Spleen (tissue), 11 donors: ENCODE measurements at regions not wholly inside any gene's neighbourhood (a gene's known extent, or its start where the extent isn't known, plus 50 kb on each side); places are given as distances from the start of the nearest gene placed in this dataset.

ENCODE experiments used
- DNase-seq: peaks from one replicate; pipeline ENCODE4 v3.0.0-alpha.2; 2020
- H3K27ac ChIP-seq, 8 donors: fragments of 200-600 bp; sonication (generic) in 7 of 8; 1 replicate in 4 of 8; 2 replicates in 4 of 8; pipeline versions ENCODE4 v1.5.0 to v1.8.0; 2016 to 2021; ENCODE audit warnings: inconsistent platforms in 4 of 8, mild to moderate bottlenecking in 4 of 8, moderate library complexity in 1 of 8
- H3K27me3 ChIP-seq, 7 donors: fragments of 200-600 bp; sonication (generic) in 6 of 7; replicated peaks in 1 of 7; 1 replicate in 4 of 7; 2 replicates in 3 of 7; pipeline versions ENCODE4 v1.5.0 to v1.8.0; 2016 to 2021; ENCODE audit warnings: inconsistent platforms in 3 of 7, mild to moderate bottlenecking in 1 of 7
- H3K36me3 ChIP-seq, 6 donors: fragments of 200-600 bp; sonication (generic) in 5 of 6; 1 replicate in 4 of 6; 2 replicates in 2 of 6; pipeline versions ENCODE4 v1.5.0 to v1.8.0; 2016 to 2021; ENCODE audit warnings: inconsistent platforms in 2 of 6
- H3K4me1 ChIP-seq, 6 donors: fragments of 200-600 bp; sonication (generic) in 5 of 6; 1 replicate in 3 of 6; 2 replicates in 3 of 6; pipeline versions ENCODE4 v1.5.0 to v1.8.0; 2016 to 2021; ENCODE audit warnings: inconsistent platforms in 3 of 6
- H3K4me3 ChIP-seq, 8 donors: fragments of 200-600 bp; sonication (generic) in 7 of 8; 1 replicate in 4 of 8; 2 replicates in 4 of 8; pipeline versions ENCODE4 v1.5.0 to v1.8.0; 2016 to 2021; ENCODE audit warnings: inconsistent platforms in 4 of 8, mild to moderate bottlenecking in 4 of 8, moderate library complexity in 2 of 8
- H3K9me3 ChIP-seq, 8 donors: fragments of 200-600 bp; sonication (generic) in 7 of 8; 1 replicate in 4 of 8; 2 replicates in 4 of 8; pipeline versions ENCODE4 v1.5.0 to v1.8.0; 2016 to 2021; ENCODE audit warnings: inconsistent platforms in 4 of 8
- CTCF ChIP-seq, 11 experiments: fragments of 200-600 bp in 7 of 11; fragments of 450-650 bp in 4 of 11; sonication (generic) in 4 of 11; IDR thresholded peaks in 8 of 11; conservative IDR thresholded peaks in 3 of 11; 1 replicate in 7 of 11; 2 replicates in 4 of 11; pipeline versions ENCODE4 v1.4.0 to v1.8.0; 2016 to 2021; ENCODE audit warnings: antibody characterized with exemption in 11 of 11, inconsistent platforms in 4 of 11, mild to moderate bottlenecking in 1 of 11
- POLR2A ChIP-seq, 3 donors: fragments of 450-650 bp; IDR thresholded peaks; one replicate each; pipeline ENCODE4 v1.5.1; 2017; ENCODE audit warnings: antibody characterized with exemption in 3 of 3, mild to moderate bottlenecking in 1 of 3
- POLR2AphosphoS5 ChIP-seq, 3 donors: sonication (generic); formaldehyde crosslinking; IDR thresholded peaks; one replicate each; pipeline ENCODE4 v1.5.1; 2017; ENCODE audit warnings: antibody characterized with exemption in 3 of 3
- WGBS, 5 donors: extraction: QIAGEN DNeasy Blood & Tissue Kit in 3 of 5; methylation state at CpG; one replicate each; pipeline versions ENCODE4 v1.1.5 to v1.1.7; 2013 to 2018; 5-methylcytosine and 5-hydroxymethylcytosine counted together
- intact Hi-C: fragments of 100-400 bp; cut with DNase I; formaldehyde crosslinking; loops from one replicate; pipeline ENCODE4 v1.15.0; 2023; ENCODE audit warnings: low total_unique reads
- donor health status: healthy with polysubstance abuse.
- donor health status: DM: no; HTN: no; CAD: no; lungs with moderate emphysema.
- donor health status: DM: no; HTN: no; CAD: no.
- donor health status: Bipolar disorder and iron deficiency.
- donor health status: healthy.
- donor health status: DM: no; HTN: no; CAD: no.
- donor health status: DM: yes; HTN: yes; CAD: no.

DNA sequence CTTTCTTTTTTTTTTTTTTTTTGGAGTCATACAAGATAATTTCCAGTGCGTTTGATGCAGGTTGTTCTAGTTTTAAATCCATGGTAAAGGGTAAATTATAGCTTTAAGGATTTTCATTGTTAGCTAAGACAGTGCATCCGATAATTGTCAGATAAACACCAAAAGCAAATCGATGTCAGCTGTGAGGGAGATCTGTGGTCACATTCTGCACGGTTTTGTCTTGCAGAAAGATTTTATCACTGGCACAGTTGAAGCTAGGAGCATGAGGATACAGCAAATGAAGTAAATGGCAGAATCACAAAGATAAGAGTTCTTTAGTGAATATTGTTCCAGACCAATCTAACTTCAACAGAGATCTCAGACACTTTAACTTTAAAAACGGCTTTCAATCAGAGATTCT, 648.8 kb upstream of the COBL start:
- intact Hi-C loops: no loop called here
- no peak overlapping the region for H3K27ac ChIP-seq
- WGBS, 5 donors: 20 to 39% (median 33%) methylated on average over 5 of the region's 5 CpGs
- peaks cover 0 to 12% (median 2%) of the 10 kb centered on the region in 8 donors for H3K9me3 ChIP-seq
- no peak for TF ChIP-seq POLR2A (IDR thresholded peaks at IDR 0.05)
- no peak for TF ChIP-seq POLR2AphosphoS5 (IDR thresholded peaks at IDR 0.05)
- TF ChIP-seq CTCF (IDR thresholded peaks at IDR 0.05 in 8 of 11, conservative IDR thresholded peaks at IDR 0.05 in 3 of 11): no peak
- H3K27me3 ChIP-seq: no peaks in the 10 kb centered on the region
- DNase-seq: no peak
- H3K4me3 ChIP-seq: no peak overlapping the region
- H3K36me3 ChIP-seq: no peaks in the 10 kb centered on the region
- H3K4me1 ChIP-seq: no peaks in the 10 kb centered on the region

DNA sequence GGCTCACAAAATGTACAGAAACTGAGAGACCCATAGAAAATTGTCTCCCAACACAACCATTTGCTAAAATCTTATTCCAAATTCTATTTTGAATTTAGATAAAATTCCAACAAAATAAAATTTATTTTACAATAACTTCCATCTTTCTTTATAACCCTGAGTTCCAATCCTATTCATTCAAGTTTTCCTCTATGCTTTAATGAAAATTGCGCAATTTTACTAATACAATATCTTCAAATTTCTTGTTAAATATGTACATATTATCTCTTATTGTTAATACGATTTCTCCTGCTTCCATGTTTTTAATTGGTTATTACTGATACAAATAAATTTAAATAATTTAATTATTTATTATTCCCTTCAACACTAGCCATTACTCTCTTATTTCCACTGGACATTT, 645.2 kb upstream of the COBL start:
- TF ChIP-seq POLR2A (IDR thresholded peaks at IDR 0.05): no peak
- TF ChIP-seq POLR2AphosphoS5 (IDR thresholded peaks at IDR 0.05): no peak
- TF ChIP-seq CTCF (IDR thresholded peaks at IDR 0.05 in 8 of 11, conservative IDR thresholded peaks at IDR 0.05 in 3 of 11): no peak
- no peaks in the 10 kb centered on the region for H3K4me1 ChIP-seq
- peaks cover 0 to 34% (median 17%) of the 10 kb centered on the region in 8 donors for H3K9me3 ChIP-seq
- 83 to 92% (median 88%) methylated on average over 2 of the region's 2 CpGs for WGBS, 5 donors
- DNase-seq: no peak
- H3K27me3 ChIP-seq: no peaks in the 10 kb centered on the region
- H3K36me3 ChIP-seq: no peaks in the 10 kb centered on the region
- no peak overlapping the region for H3K4me3 ChIP-seq
- intact Hi-C loops: no loop called here
- H3K27ac ChIP-seq: no peak overlapping the region

- H3K36me3 ChIP-seq: no peaks in the 10 kb centered on the region
- H3K9me3 ChIP-seq: peaks cover 0 to 17% (median 5%) of the 10 kb centered on the region in 8 donors
- TF ChIP-seq POLR2AphosphoS5 (IDR thresholded peaks at IDR 0.05) (no peak), CTCF (IDR thresholded peaks at IDR 0.05 in 8 of 11, conservative IDR thresholded peaks at IDR 0.05 in 3 of 11) (no peak), POLR2A (IDR thresholded peaks at IDR 0.05) (no peak)
- no peak overlapping the region for H3K27ac ChIP-seq
- H3K27me3 ChIP-seq: no peaks in the 10 kb centered on the region
- no peaks in the 10 kb centered on the region for H3K4me1 ChIP-seq
- no peak overlapping the region for H3K4me3 ChIP-seq
- intact Hi-C loops: no loop called here
- no peak for DNase-seq
- 42 to 53% (median 45%) methylated on average over 3 of the region's 3 CpGs for WGBS, 5 donors
Measured at GRCh38 chr7:51950813-51951212, 634.2 kb upstream of the COBL start.

- WGBS, 5 donors: 45 to 48% (median 46%) methylated on average over 9 of the region's 9 CpGs
- TF ChIP-seq POLR2AphosphoS5 (IDR thresholded peaks at IDR 0.05) (no peak), POLR2A (IDR thresholded peaks at IDR 0.05) (no peak), CTCF (IDR thresholded peaks at IDR 0.05 in 8 of 11, conservative IDR thresholded peaks at IDR 0.05 in 3 of 11) (no peak)
- H3K36me3 ChIP-seq: no peaks in the 10 kb centered on the region
- H3K4me1 ChIP-seq: no peaks in the 10 kb centered on the region
- DNase-seq: no peak
- no peak overlapping the region for H3K4me3 ChIP-seq
- no peak overlapping the region for H3K27ac ChIP-seq
- H3K9me3 ChIP-seq: peaks cover 0 to 25% (median 5%) of the 10 kb centered on the region in 8 donors
- no peaks in the 10 kb centered on the region for H3K27me3 ChIP-seq
- intact Hi-C loops: no loop called here
Measured at GRCh38 chr7:51949726-51950644, 633.4 kb upstream of the COBL start.
